Adrenal gland (tissue), 5 donors: ENCODE measurements at regions not wholly inside any gene's neighbourhood (a gene's known extent, or its start where the extent isn't known, plus 50 kb on each side); places are given as distances from the start of the nearest gene placed in this dataset.

Experiments used
- CTCF ChIP-seq, 6 experiments: fragments of 450-650 bp in 4 of 6; fragments of 200-600 bp in 2 of 6; sonication (generic) in 1 of 6; IDR thresholded peaks; 1 replicate in 5 of 6; 2 replicates in 1 of 6; pipeline versions ENCODE4 v1.5.1 to v1.8.0; 2016 to 2021; ENCODE audit warnings: antibody characterized with exemption in 6 of 6, mild to moderate bottlenecking in 2 of 6, moderate library complexity in 1 of 6
- POLR2A ChIP-seq, 2 donors: fragments of 450-650 bp; IDR thresholded peaks; one replicate each; pipeline ENCODE4 v1.6.1; 2017; ENCODE audit warnings: antibody characterized with exemption in 2 of 2, mild to moderate bottlenecking in 2 of 2, moderate library complexity in 1 of 2
- donor health status: DM: no; HTN: no; CAD: no.

DNA sequence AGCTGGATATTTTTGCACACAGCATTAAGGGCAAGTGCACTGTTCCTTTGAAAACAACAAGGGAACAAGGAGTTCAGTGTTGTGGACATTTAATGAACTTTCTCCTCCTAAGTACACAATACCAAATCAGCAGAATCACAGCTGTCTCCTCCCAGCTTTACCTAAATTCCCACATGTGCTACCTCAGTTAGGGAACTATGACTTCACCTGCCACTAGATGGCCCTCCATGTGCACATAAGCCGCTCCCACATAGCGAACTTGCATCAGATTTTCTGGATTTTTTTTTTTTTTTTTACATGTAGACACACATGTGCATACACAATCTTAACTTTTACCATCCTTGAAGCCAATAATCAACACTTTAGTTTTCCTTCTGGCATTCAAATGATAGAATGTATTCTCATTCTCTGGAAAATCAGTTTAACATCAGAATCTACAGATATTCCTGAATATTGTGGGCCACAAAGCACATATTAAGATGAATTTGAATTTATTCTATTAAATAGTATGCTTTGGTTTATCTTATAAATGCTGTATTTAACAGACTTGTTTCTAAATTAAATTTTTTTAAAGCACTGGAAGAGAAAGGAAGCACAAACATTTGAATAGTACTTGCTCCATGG lies 123.6 kb downstream of the PALM2AKAP2 start:
- peak; percentile 57 to 97 (median 86) for TF ChIP-seq CTCF (IDR thresholded peaks at IDR 0.05)
- TF ChIP-seq POLR2A (IDR thresholded peaks at IDR 0.05), result no peak
